AG04449 (cell line): ENCODE measurements at regions not wholly inside any gene's neighbourhood (a gene's known extent, or its start where the extent isn't known, plus 50 kb on each side); places are given as distances from the start of the nearest gene placed in this dataset.

Experiments
- CTCF ChIA-PET: fragments of 350-600 bp; formaldehyde crosslinking; extraction: SDS; loops from one replicate; lab custom pipeline; 2021; ENCODE audit warnings: antibody characterized with exemption; lab: Yijun Ruan, JAX
- POLR2A ChIA-PET: fragments of 400-600, 350-600 bp; formaldehyde crosslinking; extraction: SDS; loops from one replicate; lab custom pipeline; 2020; ENCODE audit warnings: antibody characterized with exemption, inconsistent platforms; lab: Yijun Ruan, JAX
- DNase-seq: peaks from one replicate; pipeline ENCODE4 v3.0.0-alpha.2; 2010; ENCODE audit warnings: low read depth, low spot score
- H3K4me3 ChIP-seq: 2 replicates; pipeline ENCODE4 v1.5.1; 2011; ENCODE audit warnings: low read depth, mild to moderate bottlenecking, control low read depth, low read length
- TF ChIP-seq, protein P1 (sequence below): IDR thresholded peaks from one replicate; pipeline ENCODE4 v1.5.1; 2011; ENCODE audit warnings: mild to moderate bottlenecking, moderate library complexity, low read length, control low read depth, inconsistent platforms; ENCODE audit not compliant: insufficient read depth; ENCODE audit errors: missing control alignments

DNA sequence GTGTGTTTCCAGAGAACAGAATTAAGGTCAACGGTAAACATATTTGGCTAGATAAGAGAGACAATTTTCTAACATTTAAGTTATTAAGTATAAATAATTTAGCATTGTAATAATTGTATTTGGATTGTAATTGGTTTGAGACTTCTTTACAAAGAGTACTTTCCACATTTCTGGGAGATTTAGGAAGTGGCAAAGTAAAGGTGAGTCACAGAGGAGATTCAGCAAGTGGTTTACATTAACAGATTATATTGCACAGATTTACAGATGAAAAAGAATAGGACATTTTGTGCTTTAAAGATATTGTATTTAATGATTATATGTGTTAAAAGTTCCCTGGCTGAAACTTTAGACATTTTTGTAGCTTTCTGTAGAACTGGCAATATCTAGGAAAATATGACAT is 584.4 kb upstream of the AADAT start:
- no peak overlapping the region for H3K4me3 ChIP-seq
- no peak for DNase-seq
- ChIA-PET POLR2A (no interaction called here), CTCF (interaction anchor here (1.6 kb wide), 1 partner anchor 414 kb away, joined by 5 read pairs; no protein-coding TSS in a partner anchor)
- TF ChIP-seq, protein P1, sequence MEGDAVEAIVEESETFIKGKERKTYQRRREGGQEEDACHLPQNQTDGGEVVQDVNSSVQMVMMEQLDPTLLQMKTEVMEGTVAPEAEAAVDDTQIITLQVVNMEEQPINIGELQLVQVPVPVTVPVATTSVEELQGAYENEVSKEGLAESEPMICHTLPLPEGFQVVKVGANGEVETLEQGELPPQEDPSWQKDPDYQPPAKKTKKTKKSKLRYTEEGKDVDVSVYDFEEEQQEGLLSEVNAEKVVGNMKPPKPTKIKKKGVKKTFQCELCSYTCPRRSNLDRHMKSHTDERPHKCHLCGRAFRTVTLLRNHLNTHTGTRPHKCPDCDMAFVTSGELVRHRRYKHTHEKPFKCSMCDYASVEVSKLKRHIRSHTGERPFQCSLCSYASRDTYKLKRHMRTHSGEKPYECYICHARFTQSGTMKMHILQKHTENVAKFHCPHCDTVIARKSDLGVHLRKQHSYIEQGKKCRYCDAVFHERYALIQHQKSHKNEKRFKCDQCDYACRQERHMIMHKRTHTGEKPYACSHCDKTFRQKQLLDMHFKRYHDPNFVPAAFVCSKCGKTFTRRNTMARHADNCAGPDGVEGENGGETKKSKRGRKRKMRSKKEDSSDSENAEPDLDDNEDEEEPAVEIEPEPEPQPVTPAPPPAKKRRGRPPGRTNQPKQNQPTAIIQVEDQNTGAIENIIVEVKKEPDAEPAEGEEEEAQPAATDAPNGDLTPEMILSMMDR, result no peak

DNA sequence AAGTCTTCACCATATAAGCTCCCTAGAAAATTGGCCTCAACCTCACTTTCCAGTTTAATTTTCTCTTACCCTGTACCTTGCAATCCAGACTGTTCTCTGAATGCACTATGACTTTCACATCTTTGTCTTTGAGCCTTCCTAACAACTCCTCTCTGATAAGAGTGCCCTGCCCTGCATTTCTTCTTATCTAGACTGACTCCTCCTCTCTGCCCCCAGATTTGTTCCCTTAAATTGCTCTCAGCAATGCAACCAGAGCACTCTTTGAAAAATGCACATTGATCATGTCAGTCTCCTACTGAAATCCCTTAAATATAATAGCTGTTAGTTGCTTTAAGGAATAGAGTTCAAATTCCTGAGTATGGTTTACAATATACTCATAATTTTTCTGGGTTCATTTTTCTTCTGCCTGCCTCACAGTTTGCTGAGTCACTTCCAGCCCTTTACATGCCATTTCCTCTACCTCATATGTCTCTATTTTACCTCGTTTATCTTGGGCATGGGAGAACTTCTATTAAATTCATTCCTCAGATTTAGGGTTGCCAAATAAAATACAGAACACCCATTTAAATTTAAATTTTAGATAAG is 582.7 kb upstream of the AADAT start:
- ChIA-PET CTCF (no interaction called here), POLR2A (no interaction called here)
- DNase-seq, result no peak

DNA sequence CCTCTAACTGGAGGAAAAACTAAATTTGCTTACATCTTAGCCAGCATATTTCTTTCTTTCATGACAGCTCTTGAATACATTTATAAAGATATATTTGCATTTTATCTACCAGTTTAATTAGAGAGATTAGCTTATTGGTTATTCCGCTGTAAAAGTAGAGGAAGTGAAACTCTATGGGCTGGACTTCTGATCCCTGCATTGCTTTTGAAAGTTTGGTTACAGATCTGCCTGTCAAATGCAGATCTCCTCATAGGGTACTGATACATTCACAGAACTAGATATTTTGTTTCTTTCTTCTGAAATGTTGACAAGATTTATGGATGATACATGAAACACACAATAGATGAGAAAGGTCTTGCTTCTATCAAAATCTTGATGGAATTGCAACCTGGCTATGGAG is 581.4 kb upstream of the AADAT start:
- POLR2A ChIA-PET, result no interaction called here
- TF ChIP-seq, protein P1, result no peak
- DNase-seq, result no peak
- no peak overlapping the region for H3K4me3 ChIP-seq
- CTCF ChIA-PET, result no interaction called here

More for the DNA sequence above, 582.7 kb upstream of the AADAT start:
- no peak overlapping the region for H3K4me3 ChIP-seq
- TF ChIP-seq, protein P1, result no peak

DNA sequence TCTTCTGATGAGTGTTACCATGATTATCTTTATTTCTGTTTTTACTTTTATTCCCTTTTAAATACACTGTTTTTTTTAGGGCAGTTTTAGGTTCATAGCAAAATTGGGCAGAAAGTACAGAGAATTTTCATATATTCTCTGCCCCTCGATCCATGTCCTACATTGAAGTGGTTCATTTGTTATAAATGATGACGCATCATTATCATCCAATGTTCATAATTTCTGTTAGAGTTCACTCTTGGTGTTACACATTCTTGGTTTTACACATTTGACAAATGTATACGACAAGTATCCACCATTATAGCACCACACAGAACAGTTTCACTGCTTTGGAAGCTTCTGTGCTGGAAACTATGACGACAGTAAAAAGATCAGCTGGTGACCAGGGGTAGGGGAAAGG is 578.1 kb upstream of the AADAT start:
- no peak for DNase-seq
- POLR2A ChIA-PET, result no interaction called here
- H3K4me3 ChIP-seq, result no peak overlapping the region
- CTCF ChIA-PET, result no interaction called here
- TF ChIP-seq, protein P1, result no peak

DNA sequence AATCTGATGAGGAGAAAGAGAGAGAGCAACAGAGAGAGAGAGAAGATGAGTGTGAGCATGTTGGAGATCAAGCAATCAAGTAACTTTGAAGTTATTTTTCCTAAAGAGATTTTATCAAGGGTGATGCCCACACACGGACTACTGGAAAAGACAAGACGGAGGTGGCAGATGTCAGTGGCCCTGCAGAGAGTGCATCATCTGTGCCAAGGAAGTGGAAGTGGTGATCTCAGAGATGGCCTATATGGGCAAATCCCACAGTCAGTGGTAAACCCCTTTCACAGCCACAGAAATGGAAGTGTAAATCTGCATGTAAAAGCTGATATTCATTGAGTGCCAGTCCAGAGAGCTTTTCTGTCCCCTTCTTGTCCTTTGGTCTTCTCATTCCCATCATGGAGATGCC is 577.2 kb upstream of the AADAT start:
- ChIA-PET POLR2A (no interaction called here), CTCF (no interaction called here)
- no peak overlapping the region for H3K4me3 ChIP-seq
- DNase-seq, result no peak
- TF ChIP-seq, protein P1, result no peak

DNA sequence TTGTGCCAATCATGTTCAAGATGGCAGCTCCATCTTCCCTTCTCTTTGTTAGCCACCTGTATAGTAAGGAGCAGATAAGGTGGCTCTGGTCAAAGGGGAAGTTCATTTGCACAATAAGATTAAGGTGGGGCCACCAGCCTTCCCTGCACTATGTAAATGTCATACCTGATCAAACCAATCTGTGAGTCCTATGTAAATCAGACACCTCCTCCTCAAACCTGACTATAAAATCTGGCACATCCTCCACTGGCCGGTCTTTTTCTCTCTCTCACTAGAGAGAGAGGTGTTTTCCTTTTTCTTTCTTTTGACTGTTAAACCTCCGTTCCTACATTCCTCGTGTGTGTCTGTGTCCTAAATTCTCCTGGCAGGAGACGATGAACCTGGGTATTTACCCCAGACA is 572.5 kb upstream of the AADAT start:
- ChIA-PET CTCF (no interaction called here), POLR2A (no interaction called here)
- DNase-seq, result no peak
- no peak overlapping the region for H3K4me3 ChIP-seq
- TF ChIP-seq, protein P1, result no peak
